AG04449 (cell line): ENCODE measurements at regions not wholly inside any gene's neighbourhood (a gene's known extent, or its start where the extent isn't known, plus 50 kb on each side); places are given as distances from the start of the nearest gene placed in this dataset.
"Not testable (repeated sequence)": the region's sequence is repeated elsewhere in the genome, so short reads cannot be mapped to it uniquely, and the experiment has no call there.

Source experiments
- CTCF ChIA-PET: fragments of 350-600 bp; formaldehyde crosslinking; extraction: SDS; loops from one replicate; lab custom pipeline; 2021; ENCODE audit warnings: antibody characterized with exemption; lab: Yijun Ruan, JAX
- POLR2A ChIA-PET: fragments of 400-600, 350-600 bp; formaldehyde crosslinking; extraction: SDS; loops from one replicate; lab custom pipeline; 2020; ENCODE audit warnings: antibody characterized with exemption, inconsistent platforms; lab: Yijun Ruan, JAX
- DNase-seq: peaks from one replicate; pipeline ENCODE4 v3.0.0-alpha.2; 2010; ENCODE audit warnings: low read depth, low spot score
- H3K4me3 ChIP-seq: 2 replicates; pipeline ENCODE4 v1.5.1; 2011; ENCODE audit warnings: low read depth, mild to moderate bottlenecking, control low read depth, low read length
- TF ChIP-seq, protein P1 (sequence below): IDR thresholded peaks from one replicate; pipeline ENCODE4 v1.5.1; 2011; ENCODE audit warnings: mild to moderate bottlenecking, moderate library complexity, low read length, control low read depth, inconsistent platforms; ENCODE audit not compliant: insufficient read depth; ENCODE audit errors: missing control alignments

DNA sequence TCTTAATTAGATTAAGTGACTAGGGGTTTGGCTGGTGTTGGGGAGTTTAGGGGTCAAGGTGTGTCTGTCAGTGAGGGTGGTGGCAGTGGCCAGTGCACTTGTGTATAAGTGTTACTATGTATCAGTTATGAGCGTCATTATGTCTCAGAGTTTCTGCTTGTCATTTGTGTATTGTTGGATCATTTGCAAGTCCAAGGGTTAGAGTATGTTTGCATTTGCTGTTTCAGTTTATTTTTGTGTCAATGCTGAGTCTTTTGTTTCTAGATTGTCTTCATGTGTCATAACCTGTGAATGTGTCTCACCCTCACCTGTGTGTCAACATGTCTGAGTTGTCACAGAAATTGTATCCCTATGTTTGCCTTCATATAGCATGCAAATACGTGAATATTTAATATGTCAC is 97.5 kb upstream of the PAX2 start:
- ChIA-PET CTCF (no interaction called here), POLR2A (no interaction called here)
- H3K4me3 ChIP-seq = no peak overlapping the region
- no peak for DNase-seq
- TF ChIP-seq, protein P1, sequence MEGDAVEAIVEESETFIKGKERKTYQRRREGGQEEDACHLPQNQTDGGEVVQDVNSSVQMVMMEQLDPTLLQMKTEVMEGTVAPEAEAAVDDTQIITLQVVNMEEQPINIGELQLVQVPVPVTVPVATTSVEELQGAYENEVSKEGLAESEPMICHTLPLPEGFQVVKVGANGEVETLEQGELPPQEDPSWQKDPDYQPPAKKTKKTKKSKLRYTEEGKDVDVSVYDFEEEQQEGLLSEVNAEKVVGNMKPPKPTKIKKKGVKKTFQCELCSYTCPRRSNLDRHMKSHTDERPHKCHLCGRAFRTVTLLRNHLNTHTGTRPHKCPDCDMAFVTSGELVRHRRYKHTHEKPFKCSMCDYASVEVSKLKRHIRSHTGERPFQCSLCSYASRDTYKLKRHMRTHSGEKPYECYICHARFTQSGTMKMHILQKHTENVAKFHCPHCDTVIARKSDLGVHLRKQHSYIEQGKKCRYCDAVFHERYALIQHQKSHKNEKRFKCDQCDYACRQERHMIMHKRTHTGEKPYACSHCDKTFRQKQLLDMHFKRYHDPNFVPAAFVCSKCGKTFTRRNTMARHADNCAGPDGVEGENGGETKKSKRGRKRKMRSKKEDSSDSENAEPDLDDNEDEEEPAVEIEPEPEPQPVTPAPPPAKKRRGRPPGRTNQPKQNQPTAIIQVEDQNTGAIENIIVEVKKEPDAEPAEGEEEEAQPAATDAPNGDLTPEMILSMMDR = no peak

DNA sequence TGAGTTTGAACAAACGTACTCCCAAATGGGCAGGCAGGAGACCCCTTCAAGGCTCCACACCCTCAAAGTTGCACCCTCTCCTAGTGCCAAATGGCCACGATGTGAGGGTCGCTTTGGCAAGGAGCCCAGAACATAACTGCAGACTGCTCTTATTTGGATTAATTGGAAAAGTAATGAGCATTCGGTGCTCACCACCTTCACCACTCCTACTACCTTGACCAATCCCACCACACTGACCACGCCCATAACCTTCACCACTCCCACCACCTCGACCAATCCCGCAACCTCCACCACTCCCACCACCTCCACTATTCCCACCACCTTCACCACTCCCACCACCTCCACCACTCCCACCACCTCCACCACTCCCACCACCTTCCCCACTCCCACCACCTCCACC is 94.7 kb upstream of the PAX2 start:
- CTCF ChIA-PET = no interaction called here
- no peak for DNase-seq
- no peak overlapping the region for H3K4me3 ChIP-seq
- TF ChIP-seq, protein P1 = no peak
- POLR2A ChIA-PET = no interaction called here

DNA sequence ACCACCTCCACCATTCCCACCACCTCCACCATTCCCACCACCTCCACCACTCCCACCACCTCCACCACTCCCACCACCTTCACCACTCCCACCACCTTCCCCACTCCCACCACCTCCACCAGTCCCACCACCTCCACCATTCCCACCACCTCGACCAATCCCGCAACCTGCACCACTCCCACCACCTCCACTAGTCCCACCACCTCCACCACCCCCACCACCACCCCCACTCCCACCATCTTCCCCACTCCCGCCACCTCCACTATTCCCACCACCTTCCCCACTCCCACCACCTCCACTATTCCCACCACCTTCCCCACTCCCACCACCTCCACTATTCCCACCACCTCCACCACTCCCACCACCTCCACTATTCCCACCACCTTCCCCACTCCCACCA is 94.3 kb upstream of the PAX2 start:
- H3K4me3 ChIP-seq, DNase-seq, POLR2A ChIA-PET, CTCF ChIA-PET: not testable (repeated sequence)

DNA sequence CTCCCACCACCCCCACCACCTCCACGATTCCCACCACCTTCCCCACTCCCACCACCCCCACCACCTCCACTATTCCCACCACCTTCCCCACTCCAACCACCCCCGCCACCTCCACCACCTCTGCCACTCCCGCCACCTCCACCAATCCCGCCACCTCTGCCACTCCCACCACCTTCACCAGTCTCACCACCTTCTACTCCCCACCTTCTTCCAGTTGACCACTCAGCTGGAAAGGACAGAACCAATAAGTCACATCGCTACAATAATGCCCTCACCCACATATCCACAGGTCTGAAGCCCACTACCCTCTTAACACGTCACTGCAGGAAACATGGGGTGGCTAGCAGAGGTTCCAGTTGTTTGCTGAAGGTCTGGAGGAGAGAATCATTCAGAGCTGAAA is 93.5 kb upstream of the PAX2 start:
- POLR2A ChIA-PET = no interaction called here
- TF ChIP-seq, protein P1 = no peak
- no peak for DNase-seq
- CTCF ChIA-PET = no interaction called here
- H3K4me3 ChIP-seq = no peak overlapping the region

DNA sequence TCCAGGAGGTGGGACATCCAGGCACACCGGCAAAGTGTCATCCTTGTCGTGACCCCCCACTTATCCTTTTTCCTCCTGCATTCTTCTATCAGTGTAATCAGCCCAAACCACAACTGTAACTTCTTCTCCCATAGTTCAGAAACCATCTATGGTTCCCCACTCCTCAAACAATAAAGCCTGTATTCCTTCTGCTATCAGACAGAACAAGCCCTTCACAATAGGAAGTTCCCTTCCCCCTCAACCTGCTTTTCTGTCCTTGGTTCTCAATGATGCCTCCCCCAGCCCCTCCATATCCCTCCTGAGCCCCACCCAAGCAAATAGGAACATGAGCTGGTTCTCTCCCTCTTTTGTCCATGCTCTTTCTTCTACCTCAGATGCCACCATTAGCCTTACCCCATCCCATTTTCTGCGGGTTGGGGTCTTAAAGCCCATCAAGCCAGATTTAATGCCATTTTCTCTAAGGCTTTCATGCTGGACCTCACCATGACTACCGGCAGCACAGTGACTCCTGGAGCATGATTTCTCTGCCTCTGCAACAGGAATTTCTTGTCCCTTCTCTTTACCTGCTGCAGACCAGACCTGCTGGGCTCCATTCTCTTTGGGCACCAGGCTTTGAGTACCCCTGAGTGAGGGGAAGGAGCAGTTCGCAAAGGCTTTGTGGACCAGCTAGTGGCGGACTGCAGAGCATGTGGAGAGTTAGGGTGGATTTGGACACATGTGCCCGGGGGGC is 92.8 kb upstream of the PAX2 start:
- TF ChIP-seq, protein P1 = no peak
- DNase-seq = no peak
- ChIA-PET CTCF (no interaction called here), POLR2A (no interaction called here)
- H3K4me3 ChIP-seq = no peak overlapping the region

DNA sequence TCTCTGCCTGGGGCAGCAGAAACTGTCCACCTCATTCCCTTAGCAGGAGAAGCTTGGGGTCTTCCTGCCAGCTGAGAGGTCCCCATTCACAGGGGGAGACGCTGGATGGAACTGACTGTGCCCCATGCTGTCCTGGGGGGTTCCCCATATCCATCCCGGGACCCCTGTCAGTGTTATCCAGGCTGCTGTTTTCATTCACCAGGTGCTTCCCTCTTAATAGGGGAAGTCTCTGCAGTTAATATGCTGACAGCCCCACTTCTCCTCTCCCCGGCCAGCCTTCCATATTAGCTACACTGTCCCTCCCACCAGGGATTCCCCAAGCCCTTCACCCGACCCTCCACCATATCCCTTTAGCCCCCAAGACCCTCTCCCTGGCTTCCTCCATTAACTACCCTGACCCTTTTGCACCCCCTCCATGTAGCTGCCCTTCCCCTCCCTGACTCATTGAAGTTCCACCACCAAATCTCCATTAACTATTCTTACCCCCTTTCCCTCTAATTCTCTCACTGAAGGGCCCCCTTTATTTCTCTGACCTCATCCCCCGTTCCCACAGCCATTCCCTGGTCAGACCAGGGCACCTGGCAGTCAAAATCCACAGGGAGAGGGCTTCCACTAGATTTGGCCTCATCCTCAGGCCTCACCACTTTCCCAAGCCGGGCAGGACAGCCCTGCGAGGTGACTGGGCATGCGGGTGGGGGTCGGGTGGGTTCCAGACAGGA is 92.0 kb upstream of the PAX2 start:
- TF ChIP-seq, protein P1 = no peak
- no peak overlapping the region for H3K4me3 ChIP-seq
- CTCF ChIA-PET = no interaction called here
- POLR2A ChIA-PET = interaction anchor here (0.6 kb wide), 1 partner anchor 254 kb away, joined by 4 read pairs; no protein-coding TSS in a partner anchor
- DNase-seq = no peak
